H9 (cell line): ENCODE measurements at regions not wholly inside any gene's neighbourhood (a gene's known extent, or its start where the extent isn't known, plus 50 kb on each side); places are given as distances from the start of the nearest gene placed in this dataset.

Experiments used
- DNase-seq: peaks from one replicate; pipeline ENCODE4 v3.0.0-alpha.2; 2017
- H2AFZ ChIP-seq: one replicate; pipeline ENCODE4 v1.6.1; 2013; ENCODE audit warnings: mild to moderate bottlenecking, low read length, control low read depth, moderate library complexity
- H2AK5ac ChIP-seq: 2 replicates; pipeline ENCODE4 v1.6.1; 2013; ENCODE audit warnings: low read length, control low read depth, mixed read lengths; ENCODE audit not compliant: insufficient read length
- H2BK120ac ChIP-seq: one replicate; pipeline ENCODE4 v1.6.1; 2013; ENCODE audit warnings: low read depth, mild to moderate bottlenecking, low read length, control low read depth, inconsistent platforms; ENCODE audit not compliant: poor library complexity, severe bottlenecking
- H2BK12ac ChIP-seq: 2 replicates; pipeline ENCODE4 v1.6.1; 2013; ENCODE audit warnings: low read length, control low read depth, mixed read lengths, low read depth; ENCODE audit not compliant: insufficient read length
- H2BK15ac ChIP-seq: 2 replicates; pipeline ENCODE4 v1.6.1; 2013; ENCODE audit warnings: low read depth, low read length, control low read depth
- H2BK20ac ChIP-seq: one replicate; pipeline ENCODE4 v1.6.1; 2013; ENCODE audit warnings: low read depth, mild to moderate bottlenecking, low read length, control low read depth, inconsistent platforms; ENCODE audit not compliant: poor library complexity, severe bottlenecking
- H2BK5ac ChIP-seq: 2 replicates; pipeline ENCODE4 v1.6.1; 2013; ENCODE audit warnings: low read length, control low read depth, mixed read lengths; ENCODE audit not compliant: insufficient read length
- H3K14ac ChIP-seq: 2 replicates; pipeline ENCODE4 v1.6.1; 2013; ENCODE audit warnings: low read length, control low read depth; ENCODE audit not compliant: insufficient read depth
- H3K18ac ChIP-seq: 2 replicates; pipeline ENCODE4 v1.6.1; 2013; ENCODE audit warnings: low read depth, mild to moderate bottlenecking, mixed read lengths, low read length, control low read depth; ENCODE audit not compliant: insufficient read length
- H3K23ac ChIP-seq: 2 replicates; pipeline ENCODE4 v1.6.1; 2013; ENCODE audit warnings: low read length, control low read depth, mixed read lengths, low read depth; ENCODE audit not compliant: insufficient read length
- H3K23me2 ChIP-seq: 2 replicates; pipeline ENCODE4 v1.6.1; 2013; ENCODE audit warnings: low read depth, mild to moderate bottlenecking, mixed read lengths, low read length, control low read depth; ENCODE audit not compliant: insufficient read length, poor library complexity, severe bottlenecking
- H3K27ac ChIP-seq: 2 replicates; pipeline ENCODE4 v1.5.1; 2013; ENCODE audit warnings: low read length, control low read depth, mixed read lengths, low read depth; ENCODE audit not compliant: insufficient read length
- H3K27me3 ChIP-seq: 2 replicates; pipeline ENCODE4 v1.6.1; 2013; ENCODE audit warnings: low read length, control low read depth, inconsistent platforms; ENCODE audit not compliant: insufficient read depth
- H3K4ac ChIP-seq: 2 replicates; pipeline ENCODE4 v1.6.1; 2013; ENCODE audit warnings: low read depth, mild to moderate bottlenecking, control low read depth, inconsistent platforms, low read length, moderate library complexity
- H3K4me1 ChIP-seq: 2 replicates; pipeline ENCODE4 v1.6.1; 2013; ENCODE audit warnings: low read length, control low read depth, inconsistent platforms; ENCODE audit not compliant: insufficient read depth
- H3K4me2 ChIP-seq: 2 replicates; pipeline ENCODE4 v1.6.1; 2013; ENCODE audit warnings: low read length, control low read depth, mixed read lengths; ENCODE audit not compliant: insufficient read length, insufficient read depth
- H3K56ac ChIP-seq: 2 replicates; pipeline ENCODE4 v1.6.1; 2013; ENCODE audit warnings: low read depth, mild to moderate bottlenecking, mixed read lengths, low read length, control low read depth; ENCODE audit not compliant: insufficient read length
- H3K79me1 ChIP-seq: 2 replicates; pipeline ENCODE4 v1.6.1; 2013; ENCODE audit warnings: low read depth, mild to moderate bottlenecking, moderate library complexity, low read length, control low read depth, inconsistent platforms; ENCODE audit not compliant: insufficient read depth, poor library complexity, severe bottlenecking
- H3K79me2 ChIP-seq: 2 replicates; pipeline ENCODE4 v1.6.1; 2013; ENCODE audit warnings: low read length, control low read depth, inconsistent platforms; ENCODE audit not compliant: insufficient read depth
- H3K9ac ChIP-seq: 2 replicates; pipeline ENCODE4 v1.6.1; 2013; ENCODE audit warnings: low read length, control low read depth, mixed read lengths; ENCODE audit not compliant: insufficient read length; ENCODE audit errors: extremely low read depth
- H3K9me3 ChIP-seq: one replicate; pipeline ENCODE4 v1.6.1; 2013; ENCODE audit warnings: low read depth, low read length, inconsistent platforms; ENCODE audit not compliant: control insufficient read depth
- H3T11ph ChIP-seq: one replicate; pipeline ENCODE4 v1.6.1; 2013; ENCODE audit warnings: mild to moderate bottlenecking, low read length, control low read depth, inconsistent platforms
- H4K20me1 ChIP-seq: one replicate; pipeline ENCODE4 v1.6.1; 2013; ENCODE audit not compliant: control insufficient read depth, insufficient read length, insufficient read depth
- H4K5ac ChIP-seq: 2 replicates; pipeline ENCODE4 v1.6.1; 2013; ENCODE audit warnings: low read depth, mild to moderate bottlenecking, mixed read lengths, low read length, control low read depth; ENCODE audit not compliant: insufficient read length
- H4K8ac ChIP-seq: replicated peaks from 2 replicates; pipeline ENCODE4 v1.6.1; 2013; ENCODE audit warnings: low read length, control low read depth, mixed read lengths, low read depth; ENCODE audit not compliant: insufficient read length
- H4K91ac ChIP-seq: 2 replicates; pipeline ENCODE4 v1.6.1; 2013; ENCODE audit warnings: low read depth, mild to moderate bottlenecking, moderate library complexity, mixed read lengths, low read length, control low read depth; ENCODE audit not compliant: insufficient read length
- H3K27ac Mint-ChIP-seq, 3 experiments: 2 replicates in 2 of 3; 3 replicates in 1 of 3; pipeline ENCODE4 v1.8.0; 2020 to 2021; ENCODE audit warnings: mixed read lengths in 3 of 3, mild to moderate bottlenecking in 1 of 3, moderate library complexity in 1 of 3
- H3K27me3 Mint-ChIP-seq: 2 replicates; pipeline ENCODE4 v1.8.0; 2021; ENCODE audit warnings: low read depth, mild to moderate bottlenecking, moderate library complexity, mixed read lengths
- H3K36me3 Mint-ChIP-seq, 3 experiments: 2 replicates in 2 of 3; 3 replicates in 1 of 3; pipeline ENCODE4 v1.8.0; 2020 to 2021; ENCODE audit warnings: low read depth in 3 of 3, mixed read lengths in 3 of 3; ENCODE audit not compliant: insufficient read depth in 1 of 3
- H3K4me1 Mint-ChIP-seq, 2 experiments: 2 replicates each; pipeline ENCODE4 v1.8.0; 2020; ENCODE audit warnings: mixed read lengths in 2 of 2
- H3K4me3 Mint-ChIP-seq, 2 experiments: 2 replicates in 1 of 2; 3 replicates in 1 of 2; pipeline ENCODE4 v1.8.0; 2020 to 2021; ENCODE audit warnings: mild to moderate bottlenecking in 2 of 2, mixed read lengths in 2 of 2, moderate library complexity in 1 of 2
- H3K9me3 Mint-ChIP-seq, 2 experiments: 2 replicates in 1 of 2; 3 replicates in 1 of 2; pipeline ENCODE4 v1.8.0; 2020; ENCODE audit warnings: mild to moderate bottlenecking in 2 of 2, mixed read lengths in 2 of 2, moderate library complexity in 1 of 2
- WGBS: extraction: QIAGEN DNeasy Blood & Tissue Kit; methylation state at CpG from one replicate; pipeline ENCODE4 v1.1.7; 2013; ENCODE audit warnings: missing lambda C conversion rate, low lambda C conversion rate, mixed read lengths; ENCODE audit not compliant: insufficient read length; ENCODE audit errors: extremely low coverage; 5-methylcytosine and 5-hydroxymethylcytosine counted together
- TF ChIP-seq, protein P1 (sequence below): fragments of 200-600 bp; sonication (generic); conservative IDR thresholded peaks from 3 replicates; pipeline ENCODE4 v1.8.0; 2021; ENCODE audit warnings: antibody characterized with exemption, mild to moderate bottlenecking

DNA sequence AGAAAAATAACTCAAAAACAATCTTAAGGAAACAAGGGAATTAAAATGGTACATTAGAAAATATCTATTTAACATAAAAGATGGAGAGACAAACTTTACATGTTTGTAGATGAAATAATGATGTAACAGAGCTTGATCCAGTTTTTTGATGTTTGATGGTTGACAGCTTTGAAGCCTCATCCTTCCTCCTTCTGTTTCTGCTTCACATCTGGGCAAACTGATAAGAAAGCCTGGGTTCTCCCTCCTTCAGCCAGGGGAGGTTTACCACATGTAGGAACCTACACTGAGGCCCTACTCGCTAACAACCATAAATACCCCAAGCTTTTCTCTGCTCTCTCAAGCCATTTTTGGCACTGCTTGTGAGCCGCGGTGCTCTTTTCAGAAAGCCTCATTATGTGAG lies 82.8 kb upstream of the ZNF32 start:
- Histone ChIP-seq H2BK120ac (no peak overlapping the region), H3K79me1 (no peaks in the 10 kb centered on the region)
- peaks cover 15% of the 10 kb centered on the region for H3K27me3 Mint-ChIP-seq

More for the DNA sequence above, 82.8 kb upstream of the ZNF32 start:
- TF ChIP-seq, protein P1, sequence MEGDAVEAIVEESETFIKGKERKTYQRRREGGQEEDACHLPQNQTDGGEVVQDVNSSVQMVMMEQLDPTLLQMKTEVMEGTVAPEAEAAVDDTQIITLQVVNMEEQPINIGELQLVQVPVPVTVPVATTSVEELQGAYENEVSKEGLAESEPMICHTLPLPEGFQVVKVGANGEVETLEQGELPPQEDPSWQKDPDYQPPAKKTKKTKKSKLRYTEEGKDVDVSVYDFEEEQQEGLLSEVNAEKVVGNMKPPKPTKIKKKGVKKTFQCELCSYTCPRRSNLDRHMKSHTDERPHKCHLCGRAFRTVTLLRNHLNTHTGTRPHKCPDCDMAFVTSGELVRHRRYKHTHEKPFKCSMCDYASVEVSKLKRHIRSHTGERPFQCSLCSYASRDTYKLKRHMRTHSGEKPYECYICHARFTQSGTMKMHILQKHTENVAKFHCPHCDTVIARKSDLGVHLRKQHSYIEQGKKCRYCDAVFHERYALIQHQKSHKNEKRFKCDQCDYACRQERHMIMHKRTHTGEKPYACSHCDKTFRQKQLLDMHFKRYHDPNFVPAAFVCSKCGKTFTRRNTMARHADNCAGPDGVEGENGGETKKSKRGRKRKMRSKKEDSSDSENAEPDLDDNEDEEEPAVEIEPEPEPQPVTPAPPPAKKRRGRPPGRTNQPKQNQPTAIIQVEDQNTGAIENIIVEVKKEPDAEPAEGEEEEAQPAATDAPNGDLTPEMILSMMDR: no peak
- Histone ChIP-seq H2BK15ac (no peak overlapping the region), H3K23ac (no peak overlapping the region), H2BK5ac (no peak overlapping the region), H2BK20ac (no peak overlapping the region), H3K9ac (no peak overlapping the region), H3K14ac (no peak overlapping the region), H3K4ac (no peak overlapping the region), H3K27ac (no peak overlapping the region), H4K91ac (no peak overlapping the region), H3K4me1 (no peaks in the 10 kb centered on the region), H2AK5ac (no peak overlapping the region), H4K20me1 (no peaks in the 10 kb centered on the region), H2BK12ac (no peak overlapping the region), H3T11ph (no peak overlapping the region), H3K23me2 (no peaks in the 10 kb centered on the region), H3K27me3 (no peaks in the 10 kb centered on the region), H3K4me2 (no peak overlapping the region), H3K79me2 (no peaks in the 10 kb centered on the region), H3K56ac (no peak overlapping the region), H3K18ac (no peak overlapping the region), H4K8ac (no peak overlapping the region), H4K5ac (no peak overlapping the region), H3K9me3 (no peaks in the 10 kb centered on the region), H2AFZ (no peak overlapping the region)
- DNase-seq: no peak
- no CpG with 5 or more reads among the region's 3 CpGs for WGBS
- H3K27ac Mint-ChIP-seq: no peak overlapping the region
- H3K4me3 Mint-ChIP-seq: no peak overlapping the region
- peaks cover 26 to 28% of the 10 kb centered on the region in 2 experiments for H3K9me3 Mint-ChIP-seq
- peaks cover 0 to 1% (median 0%) of the 10 kb centered on the region in 3 experiments; a peak in 2 of 7 replicates for H3K36me3 Mint-ChIP-seq
- H3K4me1 Mint-ChIP-seq: peaks cover 0 to 3% of the 10 kb centered on the region in 2 experiments; a peak in 1 of 4 replicates
